HL-60 (cell line): ENCODE measurements at regions not wholly inside any gene's neighbourhood (a gene's known extent, or its start where the extent isn't known, plus 50 kb on each side); places are given as distances from the start of the nearest gene placed in this dataset.

Experiments used
- GABPA ChIP-seq: IDR thresholded peaks from 2 replicates; pipeline ENCODE4 v1.6.1; 2012; ENCODE audit warnings: low read depth
- POLR2AphosphoS5 ChIP-seq: IDR thresholded peaks from 2 replicates; pipeline ENCODE4 v1.6.1; 2012; ENCODE audit warnings: low read depth
- REST ChIP-seq: IDR thresholded peaks from 2 replicates; pipeline ENCODE4 v1.6.1; 2012; ENCODE audit warnings: low read depth; ENCODE audit not compliant: insufficient replicate concordance
- TF ChIP-seq, protein P1 (sequence below): IDR thresholded peaks from one replicate; pipeline ENCODE4 v1.5.1; 2011; ENCODE audit warnings: low read length, control low read depth, inconsistent platforms; ENCODE audit not compliant: insufficient read depth

- TF ChIP-seq REST: no peak
- TF ChIP-seq, protein P1, sequence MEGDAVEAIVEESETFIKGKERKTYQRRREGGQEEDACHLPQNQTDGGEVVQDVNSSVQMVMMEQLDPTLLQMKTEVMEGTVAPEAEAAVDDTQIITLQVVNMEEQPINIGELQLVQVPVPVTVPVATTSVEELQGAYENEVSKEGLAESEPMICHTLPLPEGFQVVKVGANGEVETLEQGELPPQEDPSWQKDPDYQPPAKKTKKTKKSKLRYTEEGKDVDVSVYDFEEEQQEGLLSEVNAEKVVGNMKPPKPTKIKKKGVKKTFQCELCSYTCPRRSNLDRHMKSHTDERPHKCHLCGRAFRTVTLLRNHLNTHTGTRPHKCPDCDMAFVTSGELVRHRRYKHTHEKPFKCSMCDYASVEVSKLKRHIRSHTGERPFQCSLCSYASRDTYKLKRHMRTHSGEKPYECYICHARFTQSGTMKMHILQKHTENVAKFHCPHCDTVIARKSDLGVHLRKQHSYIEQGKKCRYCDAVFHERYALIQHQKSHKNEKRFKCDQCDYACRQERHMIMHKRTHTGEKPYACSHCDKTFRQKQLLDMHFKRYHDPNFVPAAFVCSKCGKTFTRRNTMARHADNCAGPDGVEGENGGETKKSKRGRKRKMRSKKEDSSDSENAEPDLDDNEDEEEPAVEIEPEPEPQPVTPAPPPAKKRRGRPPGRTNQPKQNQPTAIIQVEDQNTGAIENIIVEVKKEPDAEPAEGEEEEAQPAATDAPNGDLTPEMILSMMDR: no peak
- TF ChIP-seq POLR2AphosphoS5: no peak
- no peak for TF ChIP-seq GABPA
Observed at GRCh38 chr5:125181955-125182354, 435.5 kb upstream of the ZNF608 start.
